ENCODE measurements at regions not wholly inside any gene's neighbourhood (a gene's known extent, or its start where the extent isn't known, plus 50 kb on each side); places are given as distances from the start of the nearest gene placed in this dataset.

- no peak for DNase-seq (ENCODE audit: low spot score in 2 of 2)
- Histone ChIP-seq H3K4me3 (no peak overlapping the region), H3K27me3 (ENCODE audit: low read depth) (peaks cover 6% of the 10 kb centered on the region; the same call in 1 of the 2 replicates), H3K4me1 (no peaks in the 10 kb centered on the region), H3K36me3 (replicated peaks) (no peaks in the 10 kb centered on the region), H3K9me3 (no peaks in the 10 kb centered on the region)
- in situ Hi-C loops (cut with MboI; ENCODE audit: low sequenced_read_pairs): no loop called here
Observed at GRCh38 chr5:135279328-135279727, 119.7 kb downstream of the MACROH2A1 start.

GRCh38 chr5:135276151-135276550 lies 122.9 kb downstream of the MACROH2A1 start:
- H3K9me3 ChIP-seq: no peaks in the 10 kb centered on the region
- DNase-seq (ENCODE audit: low spot score in 2 of 2): no peak
- no peaks in the 10 kb centered on the region for H3K4me1 ChIP-seq
- in situ Hi-C loops (cut with MboI; ENCODE audit: low sequenced_read_pairs): no loop called here
- peaks cover 6% of the 10 kb centered on the region; the same call in 1 of the 2 replicates for H3K27me3 ChIP-seq (ENCODE audit: low read depth)
- H3K36me3 ChIP-seq (replicated peaks): no peaks in the 10 kb centered on the region
- no peak overlapping the region for H3K4me3 ChIP-seq

DNA sequence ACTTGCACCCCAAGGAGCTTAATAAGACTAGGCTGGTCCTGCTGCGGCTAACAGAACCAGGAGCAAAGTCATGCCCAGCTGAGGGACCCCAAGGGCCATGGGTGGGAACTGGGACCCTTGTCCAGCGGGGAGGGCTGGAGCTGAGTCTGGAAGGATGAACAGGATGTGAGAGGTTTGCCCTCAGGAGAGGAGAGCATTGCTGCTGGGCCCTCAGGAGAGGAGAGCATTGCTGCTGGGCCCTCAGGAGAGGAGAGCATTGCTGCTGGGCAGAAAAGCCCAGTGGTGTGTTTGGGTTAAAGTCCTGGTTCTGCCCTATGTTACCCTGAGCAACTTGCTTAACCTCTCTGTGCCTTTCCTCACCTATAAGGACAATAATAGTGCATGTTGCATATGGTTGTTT lies 125.8 kb downstream of the MACROH2A1 start:
- no peak for DNase-seq (ENCODE audit: low spot score in 2 of 2)
- in situ Hi-C loops (cut with MboI; ENCODE audit: low sequenced_read_pairs): no loop called here
- Histone ChIP-seq H3K27me3 (ENCODE audit: low read depth) (peaks cover 6% of the 10 kb centered on the region; the same call in 1 of the 2 replicates), H3K36me3 (replicated peaks) (no peaks in the 10 kb centered on the region), H3K4me1 (no peaks in the 10 kb centered on the region), H3K4me3 (no peak overlapping the region), H3K9me3 (no peaks in the 10 kb centered on the region)

GRCh38 chr5:135272311-135272805 lies 126.7 kb downstream of the MACROH2A1 start:
- Histone ChIP-seq H3K9me3 (no peaks in the 10 kb centered on the region), H3K27me3 (ENCODE audit: low read depth) (peaks cover 6% of the 10 kb centered on the region; the same call in 1 of the 2 replicates)
- in situ Hi-C loops (cut with MboI; ENCODE audit: low sequenced_read_pairs): no loop called here

GRCh38 chr5:135271533-135272310 lies 127.3 kb downstream of the MACROH2A1 start:
- DNase-seq (ENCODE audit: low spot score in 2 of 2): no peak
- peaks cover 6% of the 10 kb centered on the region; the same call in 1 of the 2 replicates for H3K27me3 ChIP-seq (ENCODE audit: low read depth)
- no peaks in the 10 kb centered on the region for H3K9me3 ChIP-seq
- H3K4me3 ChIP-seq: no peak overlapping the region
- in situ Hi-C loops (cut with MboI; ENCODE audit: low sequenced_read_pairs): no loop called here
- no peaks in the 10 kb centered on the region for H3K36me3 ChIP-seq (replicated peaks)
- H3K4me1 ChIP-seq: no peaks in the 10 kb centered on the region

More at GRCh38 chr5:135272311-135272805, 126.7 kb downstream of the MACROH2A1 start:
- DNase-seq (ENCODE audit: low spot score in 2 of 2): no peak
- Histone ChIP-seq H3K36me3 (replicated peaks) (no peaks in the 10 kb centered on the region), H3K4me1 (no peaks in the 10 kb centered on the region), H3K4me3 (no peak overlapping the region)

- Histone ChIP-seq H3K4me3 (no peak overlapping the region), H3K27me3 (ENCODE audit: low read depth) (no peaks in the 10 kb centered on the region; the same call in 1 of the 2 replicates), H3K9me3 (no peaks in the 10 kb centered on the region), H3K4me1 (no peaks in the 10 kb centered on the region), H3K36me3 (replicated peaks) (no peaks in the 10 kb centered on the region)
- in situ Hi-C loops (cut with MboI; ENCODE audit: low sequenced_read_pairs): no loop called here
- peak; percentile 23 to 35 for DNase-seq (ENCODE audit: low spot score in 2 of 2)
Observed at GRCh38 chr5:135269931-135270421, 129.1 kb downstream of the MACROH2A1 start.

DNA sequence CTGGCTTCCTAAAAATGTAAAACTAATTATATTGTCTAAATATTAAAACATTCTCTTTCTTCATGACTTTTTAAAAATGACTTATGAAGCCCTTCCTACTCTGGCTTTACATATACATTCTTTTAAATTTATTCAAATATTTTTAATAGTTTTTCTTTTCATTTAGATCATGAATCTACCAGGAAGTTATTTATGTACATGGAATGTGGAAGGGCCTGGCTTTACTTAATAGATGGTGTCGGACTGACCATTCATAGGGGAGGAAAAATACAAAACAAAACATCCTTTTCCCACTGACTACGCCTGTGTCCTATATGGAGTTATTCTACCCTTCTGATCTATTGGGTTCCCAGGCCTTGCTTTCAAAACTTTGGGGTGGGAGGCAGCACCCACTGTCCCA lies 129.8 kb downstream of the MACROH2A1 start:
- Histone ChIP-seq H3K36me3 (replicated peaks) (no peaks in the 10 kb centered on the region), H3K4me3 (no peak overlapping the region), H3K27me3 (ENCODE audit: low read depth) (no peaks in the 10 kb centered on the region; the same call in 1 of the 2 replicates), H3K4me1 (no peaks in the 10 kb centered on the region), H3K9me3 (no peaks in the 10 kb centered on the region)
- in situ Hi-C loops (cut with MboI; ENCODE audit: low sequenced_read_pairs): no loop called here
- DNase-seq (ENCODE audit: low spot score in 2 of 2): no peak

DNA sequence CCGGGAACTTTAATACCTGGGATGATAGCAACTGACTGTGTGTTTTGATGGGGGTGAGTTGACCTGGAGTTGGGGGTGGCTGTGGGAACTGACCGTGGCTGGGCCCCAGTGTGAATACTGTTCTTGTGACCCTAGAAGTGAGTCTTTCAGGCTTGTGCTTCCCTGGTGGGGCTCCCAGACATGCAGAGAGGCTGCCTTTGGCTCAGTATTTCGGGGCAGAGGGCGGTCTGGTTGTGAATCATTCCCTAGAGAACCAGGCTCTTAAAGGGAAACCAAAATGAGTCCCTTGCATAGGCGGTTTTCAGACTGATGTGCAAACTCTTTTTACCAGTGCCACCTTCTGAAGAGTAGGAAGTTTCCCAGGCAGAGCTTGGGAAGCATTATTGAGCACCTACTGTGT lies 132.1 kb downstream of the MACROH2A1 start:
- DNase-seq (ENCODE audit: low spot score in 2 of 2): no peak
- Histone ChIP-seq H3K27me3 (ENCODE audit: low read depth) (no peaks in the 10 kb centered on the region), H3K36me3 (replicated peaks) (no peaks in the 10 kb centered on the region), H3K4me1 (no peaks in the 10 kb centered on the region), H3K4me3 (no peak overlapping the region), H3K9me3 (no peaks in the 10 kb centered on the region)
- in situ Hi-C loops (cut with MboI; ENCODE audit: low sequenced_read_pairs): no loop called here

GRCh38 chr5:135266303-135266635 lies 132.8 kb downstream of the MACROH2A1 start:
- H3K4me1 ChIP-seq: no peaks in the 10 kb centered on the region
- in situ Hi-C loops (cut with MboI; ENCODE audit: low sequenced_read_pairs): no loop called here

GRCh38 chr5:135265497-135266302 lies 133.3 kb downstream of the MACROH2A1 start:
- Histone ChIP-seq H3K27me3 (ENCODE audit: low read depth) (no peaks in the 10 kb centered on the region), H3K4me1 (no peaks in the 10 kb centered on the region), H3K4me3 (no peak overlapping the region), H3K9me3 (no peaks in the 10 kb centered on the region), H3K36me3 (replicated peaks) (no peaks in the 10 kb centered on the region)
- in situ Hi-C loops (cut with MboI; ENCODE audit: low sequenced_read_pairs): no loop called here
- no peak for DNase-seq (ENCODE audit: low spot score in 2 of 2)

More at GRCh38 chr5:135266303-135266635, 132.8 kb downstream of the MACROH2A1 start:
- no peaks in the 10 kb centered on the region for H3K9me3 ChIP-seq
- DNase-seq (ENCODE audit: low spot score in 2 of 2): no peak
- no peak overlapping the region for H3K4me3 ChIP-seq
- H3K36me3 ChIP-seq (replicated peaks): no peaks in the 10 kb centered on the region
- no peaks in the 10 kb centered on the region for H3K27me3 ChIP-seq (ENCODE audit: low read depth)

DNA sequence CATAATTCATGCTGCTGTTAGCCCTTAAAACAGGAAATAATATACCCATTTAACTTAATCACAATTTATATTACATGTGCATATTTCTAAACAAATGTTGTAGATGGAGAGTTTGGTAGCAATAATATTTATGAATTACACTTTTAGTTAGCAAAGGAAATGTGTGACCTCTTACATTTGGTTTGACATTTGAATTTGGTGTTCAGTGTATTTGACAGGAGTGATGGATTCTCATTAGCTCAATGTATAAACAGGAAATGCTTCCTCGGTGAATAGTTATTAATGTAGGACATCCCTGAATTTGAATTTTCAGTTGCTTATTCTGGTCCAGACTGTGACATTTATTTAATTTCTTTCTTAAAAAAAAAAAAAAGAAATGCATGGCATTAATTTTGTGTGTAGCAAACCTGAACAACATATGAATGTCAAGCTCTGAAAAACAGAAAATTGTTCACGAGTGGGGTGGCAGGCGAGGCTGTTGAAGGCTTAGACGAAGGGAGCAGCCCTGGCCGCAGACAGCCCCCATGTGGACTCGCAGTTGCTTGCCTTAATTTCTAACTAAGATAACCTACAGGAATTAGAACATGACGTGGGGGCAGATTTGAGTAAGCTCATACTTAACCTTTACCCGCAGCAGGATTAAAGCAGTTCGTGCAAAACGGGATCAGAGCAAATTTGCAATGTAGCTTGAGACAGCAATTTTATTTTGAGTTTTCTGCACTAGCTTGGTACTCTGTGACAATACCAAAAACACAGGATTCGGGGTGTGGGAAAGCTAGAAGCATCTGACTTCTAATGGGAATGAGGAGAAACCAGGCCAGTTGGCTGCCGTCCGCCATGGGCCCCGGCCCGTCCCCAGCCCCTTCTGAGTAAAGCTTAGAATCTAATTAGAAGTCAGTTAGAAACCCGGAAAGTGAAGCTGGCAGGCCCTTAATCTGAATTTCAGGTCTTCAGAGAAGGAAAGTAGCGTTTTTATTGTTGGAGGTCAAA lies 134.3 kb downstream of the MACROH2A1 start:
- Histone ChIP-seq H3K4me1 (no peaks in the 10 kb centered on the region), H3K36me3 (replicated peaks) (no peaks in the 10 kb centered on the region), H3K9me3 (no peaks in the 10 kb centered on the region), H3K4me3 (no peak overlapping the region), H3K27me3 (ENCODE audit: low read depth) (no peaks in the 10 kb centered on the region)
- in situ Hi-C loops (cut with MboI; ENCODE audit: low sequenced_read_pairs): no loop called here
- DNase-seq (ENCODE audit: low spot score in 2 of 2): no peak

DNA sequence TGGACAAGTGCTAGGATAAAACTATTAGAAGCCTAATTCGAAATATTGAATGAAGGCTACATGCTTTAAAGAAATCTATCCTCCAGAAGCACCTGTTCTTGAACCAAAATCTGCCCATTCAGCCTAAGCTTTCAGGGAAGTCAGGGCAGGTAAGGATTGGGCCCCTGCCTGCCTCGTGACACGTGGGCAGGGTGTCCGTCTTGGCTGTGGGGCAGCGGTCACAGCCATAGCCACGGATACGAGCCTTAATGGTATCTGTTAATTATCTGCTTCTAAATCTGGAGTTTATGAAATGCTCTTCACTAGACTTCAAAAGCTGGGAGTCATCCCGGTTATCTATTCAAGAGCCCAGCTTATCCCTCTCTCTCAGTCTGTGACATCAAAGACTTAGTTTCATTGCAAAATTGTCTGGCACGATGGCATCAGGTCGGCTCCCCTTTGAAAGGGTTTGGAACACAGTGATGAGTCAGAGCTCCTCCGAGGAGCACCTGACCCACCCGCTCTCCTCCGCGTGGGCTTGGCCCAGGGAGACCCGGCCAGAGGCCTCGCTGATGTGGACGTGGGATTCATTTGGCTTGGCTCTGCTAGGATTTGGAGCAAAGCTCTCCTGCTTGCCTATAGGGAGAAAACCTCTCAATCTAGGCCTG lies 135.9 kb downstream of the MACROH2A1 start:
- Histone ChIP-seq H3K36me3 (replicated peaks) (no peaks in the 10 kb centered on the region), H3K27me3 (ENCODE audit: low read depth) (no peaks in the 10 kb centered on the region), H3K9me3 (no peaks in the 10 kb centered on the region), H3K4me1 (no peaks in the 10 kb centered on the region), H3K4me3 (no peak overlapping the region)
- in situ Hi-C loops (cut with MboI; ENCODE audit: low sequenced_read_pairs): no loop called here
- no peak for DNase-seq (ENCODE audit: low spot score in 2 of 2)

- Histone ChIP-seq H3K36me3 (replicated peaks) (no peaks in the 10 kb centered on the region), H3K4me3 (no peak overlapping the region), H3K4me1 (no peaks in the 10 kb centered on the region), H3K27me3 (ENCODE audit: low read depth) (no peaks in the 10 kb centered on the region), H3K9me3 (no peaks in the 10 kb centered on the region)
- in situ Hi-C loops (cut with MboI; ENCODE audit: low sequenced_read_pairs): no loop called here
- DNase-seq (ENCODE audit: low spot score in 2 of 2): no peak
Observed at GRCh38 chr5:135262364-135262763, 136.7 kb downstream of the MACROH2A1 start.
